ENCODE measurements at regions not wholly inside any gene's neighbourhood (a gene's known extent, or its start where the extent isn't known, plus 50 kb on each side); places are given as distances from the start of the nearest gene placed in this dataset.

DNA sequence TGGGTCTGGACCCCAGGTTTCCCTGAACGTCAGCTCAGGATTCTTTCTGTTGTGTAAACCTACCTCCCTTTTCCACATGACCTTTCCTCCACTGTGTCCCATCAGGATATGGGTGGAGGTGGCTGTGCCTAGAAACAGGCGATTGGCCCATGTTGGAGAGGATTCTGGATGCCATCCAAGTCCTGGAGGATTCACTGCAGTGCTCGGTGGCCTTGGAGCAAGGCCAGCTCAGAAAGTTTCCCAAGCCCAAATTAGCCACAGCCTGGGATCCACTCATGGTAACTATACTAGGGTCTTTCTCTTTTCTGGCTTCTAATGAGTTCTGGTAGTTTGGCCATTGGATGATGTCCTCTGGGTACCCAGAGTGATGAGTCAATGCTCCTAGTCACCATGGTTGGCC, 141.6 kb downstream of the SNX19 start:
- TF ChIP-seq SUZ12 (IDR thresholded peaks at IDR 0.05) (no peak), BHLHE40 (IDR thresholded peaks at IDR 0.05; ENCODE audit: borderline replicate concordance) (no peak), FOXM1 (IDR thresholded peaks at IDR 0.05; ENCODE audit: borderline replicate concordance) (no peak)

All from HEK293T (cell line).